ENCODE measurements at regions not wholly inside any gene's neighbourhood (a gene's known extent, or its start where the extent isn't known, plus 50 kb on each side); places are given as distances from the start of the nearest gene placed in this dataset.
A peak's percentile ranks its signal among the peaks of the same experiment; 100 is the strongest.
"Not testable (repeated sequence)": the region's sequence is repeated elsewhere in the genome, so short reads cannot be mapped to it uniquely, and the experiment has no call there.

- DNase-seq = not testable (repeated sequence)
Observed at GRCh38 chr9:32209164-32209563, 175.3 kb upstream of the ACO1 start.

GRCh38 chr9:32218100-32218767 lies 166.2 kb upstream of the ACO1 start:
- no peak for DNase-seq

- DNase-seq = no peak
Observed at GRCh38 chr9:32220750-32221149, 163.7 kb upstream of the ACO1 start.

GRCh38 chr9:32234451-32234850 lies 150.0 kb upstream of the ACO1 start:
- no peak for DNase-seq

- no peak for DNase-seq
Observed at GRCh38 chr9:32247168-32247567, 137.3 kb upstream of the ACO1 start.

- DNase-seq = no peak
Observed at GRCh38 chr9:32248189-32248712, 136.2 kb upstream of the ACO1 start.

GRCh38 chr9:32251539-32251938 lies 132.9 kb upstream of the ACO1 start:
- peak; percentile 39 for DNase-seq

- no peak for DNase-seq
Observed at GRCh38 chr9:32253731-32254130, 130.7 kb upstream of the ACO1 start.

- DNase-seq = no peak
Observed at GRCh38 chr9:32255026-32255425, 129.4 kb upstream of the ACO1 start.

GRCh38 chr9:32258482-32258881 lies 126.0 kb upstream of the ACO1 start:
- DNase-seq = no peak

GRCh38 chr9:32260151-32260862 lies 124.1 kb upstream of the ACO1 start:
- no peak for DNase-seq

GRCh38 chr9:32264170-32264864 lies 120.1 kb upstream of the ACO1 start:
- no peak for DNase-seq

- DNase-seq = no peak
Observed at GRCh38 chr9:32265037-32265436, 119.4 kb upstream of the ACO1 start.

- DNase-seq = no peak
Observed at GRCh38 chr9:32278991-32279390, 105.5 kb upstream of the ACO1 start.

GRCh38 chr9:32289756-32290155 lies 94.7 kb upstream of the ACO1 start:
- no peak for DNase-seq

GRCh38 chr9:32291370-32291769 lies 93.1 kb upstream of the ACO1 start:
- DNase-seq = no peak

GRCh38 chr9:32292611-32293010 lies 91.8 kb upstream of the ACO1 start:
- no peak for DNase-seq

- DNase-seq = no peak
Observed at GRCh38 chr9:32293091-32293490, 91.4 kb upstream of the ACO1 start.

- DNase-seq = no peak
Observed at GRCh38 chr9:32294106-32294505, 90.3 kb upstream of the ACO1 start.

- no peak for DNase-seq
Observed at GRCh38 chr9:32300373-32300772, 84.1 kb upstream of the ACO1 start.

GRCh38 chr9:32304495-32304894 lies 79.9 kb upstream of the ACO1 start:
- no peak for DNase-seq

GRCh38 chr9:32306006-32306405 lies 78.4 kb upstream of the ACO1 start:
- DNase-seq = no peak

GRCh38 chr9:32319312-32319929 lies 65.0 kb upstream of the ACO1 start:
- DNase-seq = no peak
